ENCODE measurements at regions not wholly inside any gene's neighbourhood (a gene's known extent, or its start where the extent isn't known, plus 50 kb on each side); places are given as distances from the start of the nearest gene placed in this dataset.
"Not testable (repeated sequence)": the region's sequence is repeated elsewhere in the genome, so short reads cannot be mapped to it uniquely, and the experiment has no call there.

DNA sequence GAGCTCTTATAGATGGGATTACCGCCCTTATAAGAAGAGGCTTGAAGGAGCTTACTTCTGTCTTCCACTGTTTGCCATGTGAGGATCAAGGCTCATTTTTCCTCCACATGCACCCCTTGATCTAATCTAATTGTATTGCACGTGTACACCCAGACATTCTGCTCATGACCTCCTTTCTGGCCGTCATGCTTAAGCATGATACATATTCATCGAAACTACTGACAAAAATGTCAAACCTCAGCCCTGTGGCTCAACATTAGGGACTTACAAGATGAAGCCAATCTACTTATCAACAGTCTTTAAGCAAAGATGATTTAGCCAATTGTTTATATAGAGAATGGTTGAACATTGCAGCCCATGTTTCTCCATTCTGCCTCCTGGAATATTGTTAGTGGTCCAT lies 127.6 kb downstream of the XCL2 start:
- DNase-seq = no peak

DNA sequence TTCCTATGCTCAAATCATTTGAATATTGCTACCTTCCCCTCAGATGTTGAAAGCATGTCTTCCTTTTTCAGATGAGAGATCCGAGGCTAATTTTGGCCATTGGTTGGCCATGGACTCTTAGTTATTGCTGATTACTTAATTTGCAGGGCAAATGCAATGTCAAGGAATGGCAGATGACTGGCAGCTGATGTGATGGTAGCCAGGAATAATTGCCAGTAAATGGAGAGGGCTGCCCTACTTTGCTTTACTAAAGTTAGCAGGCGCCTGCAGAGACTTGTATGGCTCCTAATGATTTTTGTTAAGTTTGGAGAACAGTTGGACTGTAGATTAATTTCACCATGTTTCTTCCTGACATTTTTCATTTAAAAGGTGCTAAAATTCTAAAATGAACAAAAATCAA lies 128.9 kb downstream of the XCL2 start:
- DNase-seq = no peak

- no peak for DNase-seq
These were observed 129.8 kb downstream of the TBX19 start for GRCh38 chr1:168410464-168410863.

GRCh38 chr1:168408884-168409283 lies 128.2 kb downstream of the TBX19 start:
- no peak for DNase-seq

DNA sequence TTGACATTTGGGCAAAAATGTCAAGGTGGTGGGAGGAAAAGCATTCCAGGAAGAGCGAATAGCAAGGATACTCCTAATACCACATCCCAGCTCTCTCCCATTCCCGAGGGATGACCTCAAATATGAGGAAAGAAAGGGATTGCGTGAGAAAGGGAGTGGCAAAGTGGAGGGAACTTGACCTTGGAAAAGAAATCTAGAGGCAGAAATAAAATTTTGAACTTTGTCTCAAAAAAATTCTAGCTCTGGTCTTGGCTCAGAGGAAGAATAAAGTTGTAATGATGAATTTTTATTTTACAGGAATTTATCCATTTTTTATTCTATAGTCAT lies 127.8 kb downstream of the TBX19 start:
- DNase-seq = no peak

DNA sequence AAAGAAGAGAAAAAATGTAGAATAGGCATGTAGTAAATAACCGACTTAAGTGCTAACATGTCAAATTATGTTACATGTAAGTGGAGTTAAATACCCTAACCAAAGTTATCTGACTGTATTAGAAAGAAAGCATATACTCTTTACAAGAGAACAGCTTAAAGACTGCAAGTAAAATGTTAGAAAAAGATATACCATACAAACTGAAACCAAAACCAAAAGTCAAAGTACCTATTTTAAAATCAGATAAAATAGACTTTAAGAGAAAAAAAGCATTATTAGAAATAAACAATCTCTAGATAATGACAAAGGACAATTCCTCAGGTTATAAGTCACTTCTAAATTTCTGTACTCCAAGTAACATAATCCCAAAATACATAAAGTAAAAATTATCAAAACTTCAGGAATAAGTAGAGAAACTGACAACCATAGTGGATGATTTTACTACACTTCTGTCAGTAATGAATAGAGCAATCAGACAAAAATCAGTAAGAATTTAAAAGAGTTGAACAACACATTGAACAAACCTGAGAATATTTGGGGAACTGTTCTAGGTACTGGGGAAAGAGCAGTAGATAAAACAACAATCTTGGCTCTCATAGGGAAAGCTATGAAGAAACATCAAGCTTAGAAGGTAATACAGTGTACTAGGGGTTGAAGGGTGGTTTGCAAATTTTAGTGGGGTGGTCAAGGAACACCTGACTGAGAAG lies 127.3 kb downstream of the TBX19 start:
- DNase-seq = no peak

- DNase-seq = no peak
These were observed 125.4 kb downstream of the TBX19 start for GRCh38 chr1:168405906-168406549.

GRCh38 chr1:168403140-168403539 lies 122.5 kb downstream of the TBX19 start:
- no peak for DNase-seq

GRCh38 chr1:168402466-168402865 lies 121.8 kb downstream of the TBX19 start:
- DNase-seq = not testable (repeated sequence)

DNA sequence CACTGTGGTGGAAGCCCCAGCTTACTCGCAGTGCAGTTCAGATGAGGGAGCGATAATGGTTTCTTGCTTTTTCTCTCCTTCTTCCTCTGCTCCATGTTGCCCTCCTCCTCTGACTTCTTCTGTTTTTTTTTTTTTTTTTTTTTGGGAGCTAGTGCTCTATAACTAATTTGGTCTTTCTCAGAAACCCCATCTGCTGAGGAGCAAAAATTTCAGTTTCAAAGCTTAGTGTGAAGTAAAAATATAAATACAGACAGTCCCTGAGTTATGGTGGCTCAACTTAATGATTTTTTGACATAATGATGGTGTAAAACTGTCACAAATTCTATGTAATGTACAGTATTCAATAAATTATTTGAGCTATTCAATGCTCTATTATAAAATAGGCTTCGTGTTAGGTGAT lies 120.7 kb downstream of the TBX19 start:
- DNase-seq = no peak

DNA sequence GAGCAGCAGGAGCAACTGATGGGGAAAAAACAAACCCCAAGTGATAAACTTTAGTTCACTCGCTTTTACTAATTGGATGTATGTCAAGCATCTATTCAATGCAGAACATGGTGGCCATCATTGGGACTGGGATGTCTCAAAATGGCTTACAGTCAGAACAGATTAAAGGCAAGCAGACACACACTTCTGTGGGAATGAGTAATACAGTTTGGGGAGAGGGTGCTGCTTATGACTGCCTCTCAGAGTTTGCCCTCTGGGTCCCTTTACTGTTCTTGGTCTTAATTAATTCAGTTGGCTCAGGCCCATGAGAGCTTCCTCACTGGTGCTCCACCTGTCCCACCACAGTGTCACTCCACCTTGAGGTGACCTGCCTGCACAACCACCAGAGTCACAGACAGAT lies 119.5 kb downstream of the TBX19 start:
- no peak for DNase-seq

DNA sequence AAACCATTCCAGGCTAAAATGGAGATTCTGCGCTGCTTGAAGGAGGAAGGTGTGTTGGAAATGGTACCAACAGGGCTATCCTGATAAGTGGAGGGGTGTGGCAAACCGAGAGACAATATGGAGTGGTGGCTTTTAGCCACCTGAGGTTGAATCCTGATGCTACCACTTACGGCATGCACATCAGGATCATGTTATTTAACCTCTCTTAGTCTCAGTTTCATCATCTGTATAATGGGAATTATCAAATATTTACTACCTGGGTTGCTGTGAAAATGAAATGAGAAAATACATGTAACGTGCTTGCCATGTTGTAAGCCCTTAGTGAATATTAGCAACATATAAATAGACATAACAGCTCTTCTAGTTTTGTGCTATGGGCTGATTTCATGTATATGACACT lies 117.1 kb downstream of the TBX19 start:
- DNase-seq = no peak

DNA sequence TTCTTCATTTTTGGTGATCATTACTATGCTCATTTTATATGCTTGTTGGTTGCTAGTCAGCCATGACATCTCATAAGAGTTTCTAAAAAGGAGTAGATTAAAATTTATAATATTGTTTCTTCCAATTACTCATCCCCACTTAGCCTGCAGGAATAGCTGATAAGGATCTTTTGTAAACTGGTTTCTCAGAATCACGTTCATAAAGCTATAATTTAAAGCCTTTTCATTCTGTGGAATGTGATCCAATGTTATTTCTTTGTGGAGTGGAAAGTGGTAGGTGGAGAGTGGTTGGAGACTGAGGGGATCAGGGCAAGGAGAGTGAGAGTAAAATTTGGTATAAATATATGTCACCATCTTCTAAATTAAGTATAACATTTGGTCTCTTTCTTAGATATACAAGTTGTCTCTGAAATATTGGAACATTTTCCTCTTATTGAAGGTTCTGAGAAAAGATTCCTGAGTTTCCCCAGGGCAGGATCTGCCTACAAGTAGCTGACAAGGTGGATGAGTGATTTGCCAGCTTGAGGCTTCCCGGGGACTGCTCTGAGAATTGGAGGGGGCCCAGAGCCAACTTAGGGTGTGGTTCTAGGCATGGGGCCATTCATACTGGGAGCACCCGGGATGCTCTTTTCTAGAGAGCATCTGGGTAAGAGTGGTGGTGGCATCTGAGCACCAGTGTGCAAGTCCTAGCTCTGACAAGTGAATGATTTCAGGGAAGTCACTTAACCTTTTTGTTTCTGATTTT lies 116.4 kb downstream of the TBX19 start:
- DNase-seq = no peak

DNA sequence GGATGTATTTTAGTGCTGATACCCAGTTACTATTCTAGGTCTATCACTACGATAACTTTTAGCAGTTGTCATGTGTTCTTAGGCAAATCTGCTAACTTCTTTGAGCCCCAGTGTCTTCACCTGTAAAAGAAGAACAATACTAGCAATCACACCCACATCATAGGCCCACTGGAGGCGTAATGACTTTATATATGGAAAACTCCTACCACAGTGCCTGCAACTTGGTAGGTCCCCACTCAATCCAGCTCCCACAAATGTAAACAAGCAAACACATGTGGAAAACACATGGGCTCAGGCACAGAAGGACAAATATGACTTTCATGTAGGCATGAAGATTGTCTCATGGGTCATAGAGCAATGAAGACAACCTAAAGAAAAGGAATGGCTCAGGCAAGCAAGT lies 115.8 kb downstream of the TBX19 start:
- no peak for DNase-seq

DNA sequence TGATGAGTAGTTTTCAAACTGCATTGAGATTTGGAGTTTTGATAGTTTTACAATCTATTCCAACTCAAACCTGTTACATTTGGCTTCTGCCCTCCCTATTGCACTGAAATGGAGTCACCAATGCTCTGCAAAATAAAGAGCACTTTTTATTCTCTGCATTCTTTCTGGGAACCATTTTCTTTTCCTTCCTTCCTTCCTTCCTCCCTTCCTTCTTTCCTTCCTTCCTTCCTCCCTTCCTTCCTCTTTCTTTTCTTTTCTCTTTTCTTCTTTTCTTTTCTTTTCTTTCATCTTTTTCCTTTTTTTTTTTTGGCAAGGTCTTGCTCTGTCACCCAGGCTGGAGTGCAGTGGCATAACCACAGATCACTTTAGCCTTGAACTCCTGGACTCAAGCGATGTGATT lies 114.2 kb downstream of the TBX19 start:
- DNase-seq = no peak

DNA sequence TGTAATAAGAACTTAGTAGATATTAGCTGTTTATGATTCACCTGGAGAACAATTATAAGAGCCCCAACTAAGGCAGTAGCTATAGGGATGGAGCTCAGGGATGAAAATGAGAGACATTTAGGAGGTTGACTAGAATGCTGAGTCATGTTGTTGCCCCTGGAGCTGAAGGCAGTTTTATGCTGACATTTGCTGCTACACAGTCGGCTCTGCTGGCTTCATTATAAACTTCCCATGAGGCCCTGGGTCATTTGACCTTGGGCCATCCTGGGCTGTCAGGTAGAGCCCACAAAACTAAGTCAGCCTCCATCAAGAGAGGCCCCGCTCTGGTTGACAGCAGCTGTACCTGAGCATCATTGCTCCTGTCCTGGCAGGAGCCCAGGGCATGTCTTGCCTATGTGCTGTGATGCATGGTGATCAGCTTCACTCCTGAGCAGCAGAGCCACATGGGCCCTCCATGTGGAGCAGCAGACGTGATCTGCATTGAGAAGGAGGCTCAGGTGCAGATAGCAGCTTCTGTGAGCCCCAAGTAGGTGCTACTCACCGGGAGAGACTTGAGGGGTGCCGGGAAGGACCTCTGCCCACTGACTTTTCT lies 112.4 kb downstream of the TBX19 start:
- DNase-seq = no peak

- no peak for DNase-seq
These were observed 111.4 kb downstream of the TBX19 start for GRCh38 chr1:168391851-168392681.

DNA sequence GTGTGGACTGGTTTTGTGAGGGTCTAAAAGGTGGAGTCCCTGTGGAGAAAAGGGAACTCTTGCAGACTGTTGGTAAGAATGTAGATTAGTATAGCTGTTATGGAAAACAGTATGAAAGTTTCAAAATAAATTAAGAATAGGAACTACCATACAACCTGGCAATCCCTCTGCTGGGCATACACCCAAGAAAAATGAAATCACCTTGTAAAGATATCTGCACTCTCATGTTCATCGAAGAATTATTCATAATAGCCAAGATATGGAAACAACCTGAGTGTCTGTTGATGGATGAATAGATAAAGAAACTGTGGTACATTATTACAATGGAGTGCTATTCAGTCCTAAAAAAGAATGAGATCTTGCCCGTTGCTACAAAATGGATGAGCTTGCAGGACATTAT lies 109.6 kb downstream of the TBX19 start:
- no peak for DNase-seq

DNA sequence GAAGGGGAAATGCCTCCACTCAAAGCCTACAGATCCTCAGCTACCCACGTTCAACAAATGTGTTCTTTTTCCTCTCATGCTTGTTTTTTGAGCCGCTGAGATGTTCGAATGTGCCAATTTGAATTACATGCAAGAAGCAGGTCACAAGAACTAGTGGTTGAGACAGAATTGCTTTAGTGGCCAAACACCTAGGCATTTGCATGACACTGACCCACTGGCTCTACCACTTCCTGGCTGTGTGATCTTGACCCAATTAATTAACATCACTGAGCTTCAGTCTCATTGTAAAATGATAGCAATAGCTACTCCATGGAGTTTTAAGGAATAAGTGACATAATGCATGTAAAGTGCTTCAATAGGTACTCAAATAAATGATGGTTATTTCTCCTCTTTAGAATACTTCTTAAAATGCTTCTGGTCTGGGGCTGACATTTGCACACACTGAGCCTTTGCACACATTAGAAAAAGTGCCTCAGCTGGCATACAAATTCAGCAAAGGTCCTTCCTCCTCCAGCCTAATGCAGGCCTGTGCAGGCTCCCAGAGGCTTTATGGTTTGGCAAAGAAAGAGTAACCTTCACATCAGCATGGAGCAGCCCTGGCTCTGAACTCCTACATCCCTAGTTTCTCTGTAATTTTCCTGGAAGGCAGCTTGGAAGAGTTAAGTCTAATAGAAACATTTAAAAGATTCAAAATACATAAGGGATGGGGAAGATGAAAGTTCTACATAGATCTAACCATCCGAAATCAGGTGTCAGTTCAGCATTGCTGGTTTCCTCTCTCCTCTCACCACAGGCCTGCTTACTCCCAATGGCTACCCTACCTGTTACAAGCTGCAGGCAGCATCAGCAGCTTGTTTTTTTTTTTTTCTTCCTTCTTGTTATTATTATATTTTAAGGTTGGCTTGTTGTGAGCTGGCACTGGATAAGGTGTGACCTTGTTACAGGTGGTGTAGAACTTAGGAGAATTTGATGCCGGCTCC lies 107.4 kb downstream of the TBX19 start:
- no peak for DNase-seq

- DNase-seq = no peak
These were observed 106.4 kb downstream of the TBX19 start for GRCh38 chr1:168386949-168387586.

GRCh38 chr1:168386492-168386891 lies 105.8 kb downstream of the TBX19 start:
- DNase-seq = no peak
